ENCODE measurements at regions not wholly inside any gene's neighbourhood (a gene's known extent, or its start where the extent isn't known, plus 50 kb on each side); places are given as distances from the start of the nearest gene placed in this dataset.

- no peak overlapping the region for H3K27ac ChIP-seq (ENCODE audit: control insufficient read depth, insufficient read depth, low read length)
- H3K4me1 ChIP-seq (ENCODE audit: control insufficient read depth, extremely low read depth, insufficient read depth, low read length), result no peaks in the 10 kb centered on the region
- H3K9me1 ChIP-seq (ENCODE audit: control insufficient read depth, extremely low read depth, insufficient read depth, low read length), result no peaks in the 10 kb centered on the region
- no peak for TF ChIP-seq EZH2 (IDR thresholded peaks at IDR 0.05; ENCODE audit: low read length)
- no peak for TF ChIP-seq CTCF (optimal IDR thresholded peaks at IDR 0.05 in 1 of 3, IDR thresholded peaks at IDR 0.05 in 1 of 3, conservative IDR thresholded peaks at IDR 0.05 in 1 of 3; ENCODE audit: extremely low read depth in 1 of 3, insufficient read depth in 2 of 3, low read length in 3 of 3)
- no peak for DNase-seq (ENCODE audit: low read depth, low spot score)
- no peaks in the 10 kb centered on the region for H3K36me3 ChIP-seq (ENCODE audit: control insufficient read depth in 2 of 2, extremely low read depth in 1 of 2, insufficient read depth in 2 of 2, low read length in 2 of 2)
- no peaks in the 10 kb centered on the region for H3K9me3 ChIP-seq (ENCODE audit: control insufficient read depth, low read depth, low read length)
- H3K27me3 ChIP-seq (ENCODE audit: control insufficient read depth, extremely low read depth, insufficient read depth, low read length), result peaks cover 23% of the 10 kb centered on the region
- dilution Hi-C loops (cut with MboI; ENCODE audit: extremely low pct_ligation_motif_present, low sequenced_read_pairs), result no loop called here
- H3K79me2 ChIP-seq (ENCODE audit: control insufficient read depth, insufficient read depth, low read length), result no peaks in the 10 kb centered on the region
- no peak overlapping the region for H3K4me3 ChIP-seq (ENCODE audit: control insufficient read depth in 2 of 3, extremely low read depth in 1 of 3, insufficient read depth in 2 of 3, low read depth in 1 of 3, low read length in 3 of 3)
- no peak overlapping the region for H2AFZ ChIP-seq (ENCODE audit: control insufficient read depth, low read length)
- no peak overlapping the region for H3K4me2 ChIP-seq (ENCODE audit: control insufficient read depth, extremely low read depth, insufficient read depth, low read depth, low read length)
- FAIRE-seq, result no peak
- no peak overlapping the region for H3K9ac ChIP-seq (ENCODE audit: control insufficient read depth, extremely low read depth, insufficient read depth, low read length)
- no peaks in the 10 kb centered on the region for H4K20me1 ChIP-seq (ENCODE audit: control insufficient read depth, extremely low read depth, insufficient read depth, low read length)
Observed at GRCh38 chr22:27295605-27296004, 506.0 kb downstream of the MN1 start.

- H3K27me3 ChIP-seq (ENCODE audit: control insufficient read depth, extremely low read depth, insufficient read depth, low read length), result peaks cover 23% of the 10 kb centered on the region
- no peak overlapping the region for H2AFZ ChIP-seq (ENCODE audit: control insufficient read depth, low read length)
Observed at GRCh38 chr22:27296091-27296675, 505.4 kb downstream of the MN1 start.

More at GRCh38 chr22:27296091-27296675, 505.4 kb downstream of the MN1 start:
- DNase-seq (ENCODE audit: low read depth, low spot score) (no peak), FAIRE-seq (no peak)
- Histone ChIP-seq H3K79me2 (ENCODE audit: control insufficient read depth, insufficient read depth, low read length) (no peaks in the 10 kb centered on the region), H3K27ac (ENCODE audit: control insufficient read depth, insufficient read depth, low read length) (no peak overlapping the region), H4K20me1 (ENCODE audit: control insufficient read depth, extremely low read depth, insufficient read depth, low read length) (no peaks in the 10 kb centered on the region), H3K9me3 (ENCODE audit: control insufficient read depth, low read depth, low read length) (no peaks in the 10 kb centered on the region), H3K36me3 (ENCODE audit: control insufficient read depth in 2 of 2, extremely low read depth in 1 of 2, insufficient read depth in 2 of 2, low read length in 2 of 2) (no peaks in the 10 kb centered on the region), H3K4me2 (ENCODE audit: control insufficient read depth, extremely low read depth, insufficient read depth, low read depth, low read length) (no peak overlapping the region), H3K9ac (ENCODE audit: control insufficient read depth, extremely low read depth, insufficient read depth, low read length) (no peak overlapping the region), H3K4me3 (ENCODE audit: control insufficient read depth in 2 of 3, extremely low read depth in 1 of 3, insufficient read depth in 2 of 3, low read depth in 1 of 3, low read length in 3 of 3) (no peak overlapping the region), H3K9me1 (ENCODE audit: control insufficient read depth, extremely low read depth, insufficient read depth, low read length) (no peaks in the 10 kb centered on the region), H3K4me1 (ENCODE audit: control insufficient read depth, extremely low read depth, insufficient read depth, low read length) (no peaks in the 10 kb centered on the region)
- dilution Hi-C loops (cut with MboI; ENCODE audit: extremely low pct_ligation_motif_present, low sequenced_read_pairs), result no loop called here
- TF ChIP-seq EZH2 (IDR thresholded peaks at IDR 0.05; ENCODE audit: low read length), result no peak
- no peak for TF ChIP-seq CTCF (optimal IDR thresholded peaks at IDR 0.05 in 1 of 3, IDR thresholded peaks at IDR 0.05 in 1 of 3, conservative IDR thresholded peaks at IDR 0.05 in 1 of 3; ENCODE audit: extremely low read depth in 1 of 3, insufficient read depth in 2 of 3, low read length in 3 of 3)

Data from keratinocyte (primary cell).